Caco-2 (cell line): ENCODE measurements at regions not wholly inside any gene's neighbourhood (a gene's known extent, or its start where the extent isn't known, plus 50 kb on each side); places are given as distances from the start of the nearest gene placed in this dataset.

Experiments
- BruUV-seq: library from RNA; stranded (reverse); fragments of 400-500 nt; replicated peaks from 2 replicates; lab custom pipeline; 2021; lab: Mats Ljungman, UMichigan
- CTCF ChIA-PET: fragments of 300-600 bp; sonication (Branson Sonifier 250); formaldehyde crosslinking; loops from one replicate; lab custom pipeline; 2022; ENCODE audit warnings: antibody characterized with exemption; lab: Charles Lee
- POLR2A ChIA-PET: fragments of 300-600 bp; sonication (Branson Sonifier 250); formaldehyde crosslinking; loops from one replicate; lab custom pipeline; 2022; ENCODE audit warnings: antibody characterized with exemption; lab: Charles Lee
- DNase-seq, 2 experiments: peaks; one replicate each; pipeline versions ENCODE4 v3.0.0 to v3.0.0-alpha.2; 2020 to 2022
- H3K27me3 ChIP-seq: replicated peaks from 2 replicates; pipeline ENCODE4 v1.6.0; 2011; ENCODE audit warnings: low read length; ENCODE audit not compliant: control insufficient read depth, insufficient read depth
- H3K36me3 ChIP-seq: 2 replicates; pipeline ENCODE4 v1.5.1; 2011; ENCODE audit warnings: low read length; ENCODE audit not compliant: control insufficient read depth, insufficient read depth
- H3K4me1 ChIP-seq: fragments of 250-450 bp; sonication (Bioruptor Pico); 2 replicates; pipeline ENCODE4 v1.5.1; 2020; ENCODE audit warnings: mild to moderate bottlenecking
- H3K4me3 ChIP-seq: 2 replicates; pipeline ENCODE4 v1.5.1; 2011; ENCODE audit warnings: low read depth, mild to moderate bottlenecking, control low read depth, low read length
- H3K9me3 ChIP-seq: fragments of 250-450 bp; sonication (Bioruptor Pico); 2 replicates; pipeline ENCODE4 v1.5.1; 2020; ENCODE audit warnings: mild to moderate bottlenecking, moderate library complexity
- H3K27ac Mint-ChIP-seq: one replicate; pipeline ENCODE4 v1.8.0; 2022; ENCODE audit warnings: mixed read lengths; ENCODE audit not compliant: unreplicated experiment
- H3K27me3 Mint-ChIP-seq: one replicate; pipeline ENCODE4 v1.8.0; 2022; ENCODE audit warnings: mixed read lengths; ENCODE audit not compliant: insufficient read depth, unreplicated experiment
- H3K36me3 Mint-ChIP-seq: one replicate; pipeline ENCODE4 v1.8.0; 2022; ENCODE audit warnings: mild to moderate bottlenecking, mixed read lengths; ENCODE audit not compliant: insufficient read depth, unreplicated experiment
- H3K4me1 Mint-ChIP-seq: one replicate; pipeline ENCODE4 v1.8.0; 2022; ENCODE audit warnings: low read depth, mixed read lengths; ENCODE audit not compliant: unreplicated experiment
- H3K4me3 Mint-ChIP-seq: one replicate; pipeline ENCODE4 v1.8.0; 2022; ENCODE audit warnings: mild to moderate bottlenecking, moderate library complexity, mixed read lengths; ENCODE audit not compliant: unreplicated experiment
- H3K9me3 Mint-ChIP-seq: one replicate; pipeline ENCODE4 v1.8.0; 2022; ENCODE audit warnings: mixed read lengths; ENCODE audit not compliant: unreplicated experiment
- CTCF ChIP-seq, 2 experiments: fragments of 200-600 bp in 1 of 2; IDR thresholded peaks; 1 replicate in 1 of 2; 2 replicates in 1 of 2; pipeline versions ENCODE4 v1.5.1 to v1.8.0; 2011 to 2022; ENCODE audit warnings: antibody characterized with exemption in 1 of 2, control low read depth in 1 of 2, inconsistent platforms in 1 of 2, low read depth in 1 of 2, low read length in 1 of 2, mild to moderate bottlenecking in 1 of 2, moderate library complexity in 1 of 2; ENCODE audit not compliant: insufficient read depth in 1 of 2, severe bottlenecking in 1 of 2, unreplicated experiment in 1 of 2
- intact Hi-C: fragments of 100-400 bp; cut with micrococcal nuclease; formaldehyde crosslinking; loops from one replicate; pipeline ENCODE4 v1.10.0; 2022; ENCODE audit not compliant: unreplicated experiment

- Mint-ChIP-seq H3K27me3 (peaks cover 3% of the 10 kb centered on the region), H3K4me3 (no peak overlapping the region), H3K4me1 (no peaks in the 10 kb centered on the region), H3K27ac (no peak overlapping the region), H3K36me3 (no peaks in the 10 kb centered on the region), H3K9me3 (no peaks in the 10 kb centered on the region)
- ChIA-PET POLR2A (no interaction called here), CTCF (no interaction called here)
- Histone ChIP-seq H3K4me1 (no peaks in the 10 kb centered on the region; the same call in 1 of the 2 replicates), H3K36me3 (no peaks in the 10 kb centered on the region), H3K27me3 (no peaks in the 10 kb centered on the region), H3K9me3 (no peaks in the 10 kb centered on the region; the same call in 1 of the 2 replicates), H3K4me3 (no peak overlapping the region)
- DNase-seq: no peak
- BruUV-seq: no TSS peak
- TF ChIP-seq CTCF (IDR thresholded peaks at IDR 0.05; ENCODE audit: insufficient read depth in 1 of 2, low read depth in 1 of 2, low read length in 1 of 2, severe bottlenecking in 1 of 2, unreplicated experiment in 1 of 2): no peak
- intact Hi-C loops: no loop called here
Measured at GRCh38 chr17:27224526-27225315, 69.2 kb upstream of the WSB1 start.

DNA sequence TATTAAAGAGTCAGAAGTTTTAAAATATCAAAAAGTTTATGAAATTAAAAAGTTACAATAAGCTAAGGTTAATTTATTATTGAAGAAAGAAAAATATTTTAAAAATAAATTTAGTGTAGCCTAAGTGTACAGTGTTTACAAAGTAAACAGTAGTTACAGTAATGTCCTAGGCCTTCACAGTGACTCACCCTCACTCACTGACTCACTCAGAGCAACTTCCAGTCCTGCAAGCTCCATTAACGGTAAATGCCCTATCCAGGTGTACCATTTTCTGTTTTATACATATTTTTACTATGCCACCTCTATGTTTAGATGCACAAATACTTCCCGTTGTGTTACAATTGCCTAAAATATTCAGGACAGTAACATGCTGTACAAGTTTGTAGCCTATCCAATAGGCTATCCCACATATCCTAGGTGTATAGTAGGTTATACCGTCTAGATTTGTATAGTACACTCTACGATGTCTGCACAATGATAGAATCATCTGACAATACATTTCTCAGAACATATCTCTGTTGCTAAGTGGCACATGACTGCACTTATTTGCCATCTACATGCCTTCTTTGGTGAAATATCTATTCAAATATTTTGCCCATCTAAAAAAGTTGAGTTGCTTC, 67.2 kb upstream of the WSB1 start:
- Mint-ChIP-seq H3K4me1 (no peaks in the 10 kb centered on the region), H3K27ac (no peak overlapping the region), H3K4me3 (no peak overlapping the region), H3K9me3 (no peaks in the 10 kb centered on the region), H3K36me3 (no peaks in the 10 kb centered on the region), H3K27me3 (no peaks in the 10 kb centered on the region)
- H3K4me3 ChIP-seq: no peak overlapping the region
- intact Hi-C loops: no loop called here
- no peaks in the 10 kb centered on the region; the same call in 1 of the 2 replicates for H3K9me3 ChIP-seq
- H3K27me3 ChIP-seq: no peaks in the 10 kb centered on the region
- no TSS peak for BruUV-seq
- no peak for DNase-seq
- no peak for TF ChIP-seq CTCF (IDR thresholded peaks at IDR 0.05; ENCODE audit: insufficient read depth in 1 of 2, low read depth in 1 of 2, low read length in 1 of 2, severe bottlenecking in 1 of 2, unreplicated experiment in 1 of 2)
- H3K4me1 ChIP-seq: no peaks in the 10 kb centered on the region; the same call in 1 of the 2 replicates
- H3K36me3 ChIP-seq: no peaks in the 10 kb centered on the region
- ChIA-PET CTCF (no interaction called here), POLR2A (no interaction called here)

DNA sequence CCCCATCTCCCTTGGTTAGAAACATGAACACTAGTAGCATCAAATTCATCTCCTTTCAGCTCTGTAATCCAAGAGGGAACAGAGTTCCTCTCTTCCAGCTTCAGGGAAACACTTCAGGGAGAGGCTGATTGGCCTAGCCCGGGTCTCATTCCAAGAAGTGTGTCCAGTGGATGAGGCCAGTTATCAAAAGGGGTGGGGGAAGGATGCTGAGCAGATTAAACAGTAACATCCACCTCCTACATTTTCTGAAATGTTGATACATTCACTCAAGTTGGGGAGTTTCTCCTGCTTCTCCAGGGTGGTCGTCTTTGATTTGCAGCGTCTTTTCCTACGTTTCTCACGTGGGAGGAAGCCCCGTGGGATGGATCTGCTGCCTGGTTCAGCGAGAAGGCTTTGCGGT, 62.9 kb upstream of the WSB1 start:
- BruUV-seq: no TSS peak
- Mint-ChIP-seq H3K4me3 (no peak overlapping the region), H3K4me1 (no peaks in the 10 kb centered on the region), H3K27me3 (no peaks in the 10 kb centered on the region), H3K36me3 (no peaks in the 10 kb centered on the region), H3K27ac (no peak overlapping the region), H3K9me3 (no peaks in the 10 kb centered on the region)
- no peak for TF ChIP-seq CTCF (IDR thresholded peaks at IDR 0.05; ENCODE audit: insufficient read depth in 1 of 2, low read depth in 1 of 2, low read length in 1 of 2, severe bottlenecking in 1 of 2, unreplicated experiment in 1 of 2)
- Histone ChIP-seq H3K36me3 (no peaks in the 10 kb centered on the region), H3K9me3 (no peaks in the 10 kb centered on the region; the same call in 1 of the 2 replicates), H3K4me3 (no peak overlapping the region), H3K27me3 (no peaks in the 10 kb centered on the region), H3K4me1 (no peaks in the 10 kb centered on the region; the same call in 1 of the 2 replicates)
- intact Hi-C loops: loop anchor here (10.0 kb wide), 1 partner anchor 264 kb away; no protein-coding TSS in a partner anchor
- ChIA-PET CTCF (no interaction called here), POLR2A (no interaction called here)
- DNase-seq: no peak
